Stimulated activated CD4-positive, alpha-beta T cell treated with anti-CD3 and anti-CD28 coated beads, Interleukin-2, amount 100 ng/mL, for 48 hours (primary cell): ENCODE measurements at regions not wholly inside any gene's neighbourhood (a gene's known extent, or its start where the extent isn't known, plus 50 kb on each side); places are given as distances from the start of the nearest gene placed in this dataset.
"Not testable (repeated sequence)": the region's sequence is repeated elsewhere in the genome, so short reads cannot be mapped to it uniquely, and the experiment has no call there.

Experiments used
- DNase-seq, 2 donors: peaks; one replicate each; pipeline ENCODE4 v3.0.0-alpha.2; 2020

GRCh38 chr13:109934520-109934919 is 148.1 kb upstream of the IRS2 start:
- not testable (repeated sequence) for DNase-seq

- DNase-seq, result no peak
Observed at GRCh38 chr13:109933476-109933875, 147.1 kb upstream of the IRS2 start.

GRCh38 chr13:109924376-109924775 is 138.0 kb upstream of the IRS2 start:
- no peak for DNase-seq

GRCh38 chr13:109922518-109922917 is 136.1 kb upstream of the IRS2 start:
- DNase-seq, result no peak

- no peak for DNase-seq
Observed at GRCh38 chr13:109919715-109920375, 133.5 kb upstream of the IRS2 start.

GRCh38 chr13:109918179-109918711 is 131.9 kb upstream of the IRS2 start:
- DNase-seq, result no peak

GRCh38 chr13:109917422-109917821 is 131.0 kb upstream of the IRS2 start:
- DNase-seq, result no peak

GRCh38 chr13:109913936-109914510 is 127.6 kb upstream of the IRS2 start:
- DNase-seq, result no peak

GRCh38 chr13:109913186-109913585 is 126.8 kb upstream of the IRS2 start:
- DNase-seq, result no peak

- DNase-seq, result no peak
Observed at GRCh38 chr13:109910194-109910593, 123.8 kb upstream of the IRS2 start.

GRCh38 chr13:109906976-109907375 is 120.6 kb upstream of the IRS2 start:
- DNase-seq, result no peak

- no peak for DNase-seq
Observed at GRCh38 chr13:109904218-109904617, 117.8 kb upstream of the IRS2 start.

GRCh38 chr13:109900741-109901140 is 114.4 kb upstream of the IRS2 start:
- no peak for DNase-seq

GRCh38 chr13:109900320-109900719 is 113.9 kb upstream of the IRS2 start:
- DNase-seq, result no peak

- DNase-seq, result no peak
Observed at GRCh38 chr13:109899748-109900147, 113.4 kb upstream of the IRS2 start.

- no peak for DNase-seq
Observed at GRCh38 chr13:109899316-109899715, 112.9 kb upstream of the IRS2 start.

- DNase-seq, result no peak
Observed at GRCh38 chr13:109897988-109898624, 111.7 kb upstream of the IRS2 start.

- DNase-seq, result no peak
Observed at GRCh38 chr13:109892101-109892500, 105.7 kb upstream of the IRS2 start.

GRCh38 chr13:109885235-109885634 is 98.9 kb upstream of the IRS2 start:
- DNase-seq, result no peak

GRCh38 chr13:109884462-109884861 is 98.1 kb upstream of the IRS2 start:
- DNase-seq, result no peak

- DNase-seq, result no peak
Observed at GRCh38 chr13:109883181-109884180, 97.1 kb upstream of the IRS2 start.

- no peak for DNase-seq
Observed at GRCh38 chr13:109881961-109882558, 95.7 kb upstream of the IRS2 start.

GRCh38 chr13:109881347-109881725 is 95.0 kb upstream of the IRS2 start:
- no peak for DNase-seq
